Neuronal stem cell (in vitro differentiated cells): ENCODE measurements at regions not wholly inside any gene's neighbourhood (a gene's known extent, or its start where the extent isn't known, plus 50 kb on each side); places are given as distances from the start of the nearest gene placed in this dataset.

Source experiments
- DNase-seq: peaks from one replicate; pipeline ENCODE4 v3.0.0-alpha.2; 2013; ENCODE audit warnings: low spot score
- H2AFZ ChIP-seq: one replicate; pipeline ENCODE4 v1.6.1; 2013; ENCODE audit warnings: mild to moderate bottlenecking, low read length, inconsistent platforms
- H2AK5ac ChIP-seq: 2 replicates; pipeline ENCODE4 v1.6.1; 2013; ENCODE audit warnings: low read depth, mild to moderate bottlenecking, inconsistent platforms, low read length, moderate library complexity, mixed read lengths
- H2BK120ac ChIP-seq: 2 replicates; pipeline ENCODE4 v1.6.1; 2013; ENCODE audit warnings: low read depth, mild to moderate bottlenecking, inconsistent platforms, low read length, moderate library complexity, mixed read lengths
- H2BK12ac ChIP-seq: one replicate; pipeline ENCODE4 v1.6.1; 2013; ENCODE audit warnings: low read length, inconsistent platforms
- H2BK15ac ChIP-seq: 2 replicates; pipeline ENCODE4 v1.6.1; 2013; ENCODE audit warnings: mild to moderate bottlenecking, low read length, inconsistent platforms, mixed read lengths
- H2BK5ac ChIP-seq: one replicate; pipeline ENCODE4 v1.6.1; 2013; ENCODE audit warnings: inconsistent platforms, mild to moderate bottlenecking, low read length, moderate library complexity
- H3K14ac ChIP-seq: one replicate; pipeline ENCODE4 v1.6.1; 2013; ENCODE audit warnings: low read length, inconsistent platforms
- H3K18ac ChIP-seq: 2 replicates; pipeline ENCODE4 v1.6.1; 2013; ENCODE audit warnings: low read length, inconsistent platforms
- H3K23ac ChIP-seq: 2 replicates; pipeline ENCODE4 v1.6.1; 2013; ENCODE audit warnings: low read depth, mild to moderate bottlenecking, mixed read lengths, low read length, inconsistent platforms; ENCODE audit not compliant: poor library complexity
- H3K27ac ChIP-seq: replicated peaks from 3 replicates; pipeline ENCODE4 v1.5.1; 2013; ENCODE audit warnings: low read length, inconsistent platforms
- H3K27me3 ChIP-seq, 3 experiments: 2 replicates each; pipeline ENCODE4 v1.6.1; 2013; ENCODE audit warnings: low read length in 3 of 3, mild to moderate bottlenecking in 2 of 3, inconsistent platforms in 1 of 3, low read depth in 1 of 3, mixed read lengths in 1 of 3, moderate library complexity in 1 of 3; ENCODE audit not compliant: control insufficient read depth in 3 of 3, insufficient read depth in 3 of 3
- H3K36me3 ChIP-seq, 2 donors: replicated peaks in 1 of 2; 2 replicates each; pipeline ENCODE4 v1.6.1; 2013; ENCODE audit warnings: low read length in 2 of 2; ENCODE audit not compliant: control insufficient read depth in 2 of 2, insufficient read depth in 2 of 2
- H3K4ac ChIP-seq: 2 replicates; pipeline ENCODE4 v1.6.1; 2013; ENCODE audit warnings: inconsistent platforms, mild to moderate bottlenecking, low read length, moderate library complexity
- H3K4me1 ChIP-seq, 2 donors: 1 replicate in 1 of 2; 2 replicates in 1 of 2; pipeline ENCODE4 v1.6.1; 2013; ENCODE audit warnings: low read length in 2 of 2, low read depth in 1 of 2; ENCODE audit not compliant: control insufficient read depth in 2 of 2, insufficient read depth in 1 of 2
- H3K4me2 ChIP-seq: one replicate; pipeline ENCODE4 v1.6.1; 2013; ENCODE audit warnings: mild to moderate bottlenecking, low read length, inconsistent platforms; ENCODE audit not compliant: insufficient read depth, poor library complexity, severe bottlenecking
- H3K4me3 ChIP-seq, 2 donors: 2 replicates each; pipeline ENCODE4 v1.5.1; 2013; ENCODE audit warnings: low read length in 2 of 2, mild to moderate bottlenecking in 2 of 2, inconsistent platforms in 1 of 2, moderate library complexity in 1 of 2
- H3K79me1 ChIP-seq: one replicate; pipeline ENCODE4 v1.6.1; 2013; ENCODE audit warnings: low read depth, mild to moderate bottlenecking, inconsistent platforms, low read length, moderate library complexity
- H3K9ac ChIP-seq: one replicate; pipeline ENCODE4 v1.6.1; 2013; ENCODE audit warnings: mild to moderate bottlenecking, low read depth, low read length, inconsistent platforms; ENCODE audit not compliant: poor library complexity
- H3K9me3 ChIP-seq, 2 donors: replicated peaks in 1 of 2; 2 replicates each; pipeline versions ENCODE3 to v1.6.1; 2013; ENCODE audit warnings: low read length in 2 of 2, mild to moderate bottlenecking in 2 of 2, inconsistent platforms in 1 of 2, low read depth in 1 of 2, mixed read lengths in 1 of 2, moderate library complexity in 1 of 2; ENCODE audit not compliant: control insufficient read depth in 2 of 2, insufficient read depth in 1 of 2
- H4K8ac ChIP-seq: one replicate; pipeline ENCODE4 v1.6.1; 2013; ENCODE audit warnings: low read depth, mild to moderate bottlenecking, inconsistent platforms, low read length, moderate library complexity
- H4K91ac ChIP-seq: one replicate; pipeline ENCODE4 v1.6.1; 2013; ENCODE audit warnings: low read length, low read depth, mild to moderate bottlenecking, inconsistent platforms; ENCODE audit not compliant: poor library complexity
- WGBS, 2 donors: extraction: QIAGEN DNeasy Blood & Tissue Kit; methylation state at CpG; one replicate each; pipeline ENCODE4 v1.1.7; 2013; ENCODE audit warnings: missing lambda C conversion rate in 2 of 2, mixed read lengths in 1 of 2; ENCODE audit not compliant: insufficient read length in 2 of 2, insufficient replicate concordance in 1 of 2; ENCODE audit errors: extremely low coverage in 2 of 2; 5-methylcytosine and 5-hydroxymethylcytosine counted together

DNA sequence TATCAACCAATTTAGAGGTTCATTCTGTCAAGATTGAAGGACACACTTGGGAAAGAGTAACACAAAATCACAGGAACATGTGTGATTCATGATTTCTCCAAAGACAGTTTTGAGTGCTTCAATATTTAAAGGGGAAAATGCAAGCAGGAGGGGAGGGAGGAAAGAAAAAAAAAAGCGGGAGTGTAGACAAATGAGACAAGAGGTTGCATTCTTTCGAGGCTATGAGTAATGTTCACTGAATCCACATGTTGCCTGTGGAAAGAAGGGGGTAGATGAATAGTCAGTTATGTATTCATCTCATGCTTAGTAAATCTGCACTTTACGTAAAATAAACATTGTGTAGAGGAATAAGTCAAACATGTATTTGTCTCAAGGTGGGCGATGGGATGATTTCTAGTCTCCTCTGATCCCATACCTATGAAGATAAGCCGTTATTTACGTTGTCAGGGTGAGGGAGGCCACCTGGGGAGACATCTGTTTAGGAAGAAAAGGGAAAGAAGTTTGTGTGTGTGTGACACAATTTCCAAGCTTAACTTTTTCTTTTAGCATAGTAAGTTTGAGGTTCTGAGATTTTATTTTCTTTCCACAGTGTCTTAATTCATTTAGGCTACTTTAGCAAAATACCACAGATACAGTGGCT, 211.0 kb upstream of the ZC3H15 start:
- no peak overlapping the region for H4K91ac ChIP-seq
- H4K8ac ChIP-seq = no peak overlapping the region
- H2BK5ac ChIP-seq = no peak overlapping the region
- H3K4ac ChIP-seq = no peak overlapping the region
- H3K27me3 ChIP-seq = no peaks in the 10 kb centered on the region
- no peaks in the 10 kb centered on the region for H3K4me1 ChIP-seq
- no peak overlapping the region for H3K9ac ChIP-seq
- H2BK120ac ChIP-seq = no peak overlapping the region
- H3K23ac ChIP-seq = no peak overlapping the region
- H2BK12ac ChIP-seq = no peak overlapping the region
- peaks cover 0 to 6% of the 10 kb centered on the region in 2 donors for H3K9me3 ChIP-seq
- no peak for DNase-seq
- no peak overlapping the region for H2BK15ac ChIP-seq
- H3K4me3 ChIP-seq = no peak overlapping the region
- no peak overlapping the region for H3K27ac ChIP-seq
- no peak overlapping the region for H3K14ac ChIP-seq
- no peak overlapping the region for H3K18ac ChIP-seq
- peaks cover 2% of the 10 kb centered on the region for H3K79me1 ChIP-seq
- no peaks in the 10 kb centered on the region for H3K36me3 ChIP-seq
- WGBS, 2 donors = no CpG with 5 or more reads among the region's 6 CpGs
- no peak overlapping the region for H3K4me2 ChIP-seq
- H2AFZ ChIP-seq = no peak overlapping the region
- no peak overlapping the region for H2AK5ac ChIP-seq

DNA sequence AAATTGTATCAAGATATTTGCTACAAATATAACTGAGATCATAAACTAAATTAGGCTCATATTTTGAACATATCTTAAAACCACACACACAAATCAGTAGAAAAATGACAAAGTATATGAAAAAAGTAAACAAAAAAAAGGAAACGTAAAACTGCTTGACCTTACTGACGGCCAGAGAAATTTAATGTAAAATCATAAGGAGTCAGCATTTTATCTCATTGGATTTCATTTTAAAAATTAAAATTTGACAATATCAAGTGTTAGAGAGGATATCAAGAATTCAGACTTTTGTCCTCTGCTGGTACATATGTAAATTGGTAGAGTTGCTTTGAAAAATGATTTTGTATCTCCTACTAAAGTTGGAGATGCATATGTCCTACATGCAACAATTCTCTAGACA, 209.2 kb upstream of the ZC3H15 start:
- Histone ChIP-seq H2BK120ac (no peak overlapping the region), H2AFZ (no peak overlapping the region), H3K9ac (no peak overlapping the region), H3K14ac (no peak overlapping the region), H4K8ac (no peak overlapping the region), H3K27ac (no peak overlapping the region), H2AK5ac (no peak overlapping the region), H3K4me2 (no peak overlapping the region), H2BK5ac (no peak overlapping the region), H3K27me3 (no peaks in the 10 kb centered on the region), H2BK15ac (no peak overlapping the region), H4K91ac (no peak overlapping the region), H3K4ac (no peak overlapping the region), H3K79me1 (peaks cover 2% of the 10 kb centered on the region), H3K18ac (no peak overlapping the region), H3K4me1 (no peaks in the 10 kb centered on the region), H3K36me3 (no peaks in the 10 kb centered on the region), H3K4me3 (no peak overlapping the region), H3K23ac (no peak overlapping the region), H2BK12ac (no peak overlapping the region), H3K9me3 (peaks cover 0 to 6% of the 10 kb centered on the region in 2 donors)
- DNase-seq = no peak
- WGBS, 2 donors = no CpG with 5 or more reads among the region's 2 CpGs

DNA sequence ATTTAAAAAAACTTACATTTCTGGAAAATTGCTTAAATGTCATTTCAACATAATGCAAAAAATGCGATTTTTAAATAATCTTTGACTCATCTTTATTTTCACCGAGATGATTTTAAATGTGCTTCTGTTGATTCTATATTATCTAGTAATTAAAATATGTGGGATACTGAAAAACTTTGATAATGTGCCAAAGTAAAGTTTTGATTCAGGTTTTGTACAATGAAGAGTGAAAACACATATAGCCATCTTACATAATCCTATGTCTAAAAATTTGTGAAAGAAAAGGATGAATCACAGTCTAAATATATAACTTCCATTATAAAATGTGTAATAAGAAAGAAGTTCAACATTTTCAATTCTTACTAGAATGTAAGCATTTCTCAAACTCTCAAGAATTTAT, 204.3 kb upstream of the ZC3H15 start:
- no peak overlapping the region for H3K23ac ChIP-seq
- H3K4me3 ChIP-seq = no peak overlapping the region
- H2AFZ ChIP-seq = no peak overlapping the region
- no peaks in the 10 kb centered on the region for H3K36me3 ChIP-seq
- no peak overlapping the region for H2BK12ac ChIP-seq
- H2AK5ac ChIP-seq = no peak overlapping the region
- no CpG with 5 or more reads among the region's 2 CpGs for WGBS, 2 donors
- no peak overlapping the region for H3K27ac ChIP-seq
- DNase-seq = no peak
- H2BK120ac ChIP-seq = no peak overlapping the region
- H3K18ac ChIP-seq = no peak overlapping the region
- no peak overlapping the region for H4K8ac ChIP-seq
- H3K79me1 ChIP-seq = no peaks in the 10 kb centered on the region
- H2BK5ac ChIP-seq = no peak overlapping the region
- H3K4me2 ChIP-seq = no peak overlapping the region
- no peaks in the 10 kb centered on the region for H3K27me3 ChIP-seq
- no peak overlapping the region for H3K9ac ChIP-seq
- no peak overlapping the region for H3K14ac ChIP-seq
- no peak overlapping the region for H3K4ac ChIP-seq
- no peaks in the 10 kb centered on the region for H3K9me3 ChIP-seq
- H3K4me1 ChIP-seq = no peaks in the 10 kb centered on the region
- no peak overlapping the region for H2BK15ac ChIP-seq
- H4K91ac ChIP-seq = no peak overlapping the region

DNA sequence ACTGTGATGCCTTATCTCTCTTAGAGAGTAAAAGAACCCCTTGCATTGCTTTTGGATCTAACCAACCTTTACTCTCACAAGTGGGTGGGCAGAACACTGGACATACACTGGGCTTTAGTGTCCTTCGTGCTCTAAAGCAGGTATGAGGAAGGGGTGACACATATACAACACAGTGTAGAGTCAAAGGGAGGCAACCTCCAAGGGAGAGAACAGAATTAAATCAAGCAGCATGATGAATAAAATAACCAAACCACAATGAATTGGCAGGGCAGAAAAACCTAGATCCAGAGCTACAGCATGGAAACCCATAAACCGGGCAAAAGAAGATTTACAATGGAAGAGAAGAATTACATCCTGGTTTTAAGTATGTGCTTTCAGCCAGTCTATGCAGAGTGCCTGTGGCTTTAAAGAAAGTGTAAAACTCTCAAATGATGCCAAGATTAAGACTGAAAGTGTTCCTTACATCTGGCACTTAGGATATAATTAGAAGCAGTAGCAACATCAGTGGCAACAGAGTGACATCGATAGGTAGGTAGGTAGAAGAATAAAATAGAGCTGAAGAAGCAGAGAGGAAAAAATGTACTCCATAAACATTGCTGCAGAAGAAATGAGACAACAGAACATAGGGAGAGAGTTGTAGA, 191.7 kb upstream of the ZC3H15 start:
- no peak overlapping the region for H4K91ac ChIP-seq
- no peaks in the 10 kb centered on the region for H3K27me3 ChIP-seq
- H3K4me2 ChIP-seq = no peak overlapping the region
- no peak overlapping the region for H2AK5ac ChIP-seq
- no peak for DNase-seq
- no peak overlapping the region for H2BK15ac ChIP-seq
- H3K36me3 ChIP-seq = no peaks in the 10 kb centered on the region
- no peaks in the 10 kb centered on the region for H3K9me3 ChIP-seq
- peaks cover 0 to 3% of the 10 kb centered on the region in 2 donors for H3K4me1 ChIP-seq
- no peak overlapping the region for H2BK120ac ChIP-seq
- H3K79me1 ChIP-seq = no peaks in the 10 kb centered on the region
- no peak overlapping the region for H3K27ac ChIP-seq
- no peak overlapping the region for H3K23ac ChIP-seq
- no peak overlapping the region for H2BK12ac ChIP-seq
- H4K8ac ChIP-seq = no peak overlapping the region
- H3K9ac ChIP-seq = no peak overlapping the region
- no peak overlapping the region for H3K14ac ChIP-seq
- no peak overlapping the region for H2BK5ac ChIP-seq
- H3K4ac ChIP-seq = no peak overlapping the region
- H2AFZ ChIP-seq = no peak overlapping the region
- no peak overlapping the region for H3K18ac ChIP-seq
- WGBS, 2 donors = no CpG with 5 or more reads among the region's 3 CpGs
- H3K4me3 ChIP-seq = no peak overlapping the region
